ENCODE measurements at regions not wholly inside any gene's neighbourhood (a gene's known extent, or its start where the extent isn't known, plus 50 kb on each side); places are given as distances from the start of the nearest gene placed in this dataset.
"Not testable (repeated sequence)": the region's sequence is repeated elsewhere in the genome, so short reads cannot be mapped to it uniquely, and the experiment has no call there.

DNA sequence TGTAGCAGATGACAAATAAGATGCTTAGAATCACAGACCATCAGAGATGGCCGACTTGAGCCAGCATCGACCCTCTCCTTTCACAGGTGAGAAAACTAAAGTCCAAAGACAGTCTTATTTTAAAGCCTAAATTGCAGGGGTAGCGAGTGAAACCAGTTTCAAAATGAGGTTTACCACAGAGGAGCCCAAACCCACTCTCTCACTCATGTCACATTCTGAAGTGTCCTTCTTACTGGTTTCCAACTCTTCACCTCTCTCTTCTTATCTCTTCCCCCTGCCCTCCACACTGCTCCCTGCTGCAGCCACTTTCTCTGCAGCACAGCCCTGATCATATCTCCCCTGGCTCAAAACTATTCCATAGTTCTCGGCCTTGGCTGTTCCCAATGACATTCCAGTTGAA lies 57.0 kb upstream of the NID2 start:
- DNase-seq (ENCODE audit: low spot score) = no peak
- in situ Hi-C loops (cut with HindIII; ENCODE audit: low sequenced_read_pairs) = no loop called here

- in situ Hi-C loops (cut with HindIII; ENCODE audit: low sequenced_read_pairs) = no loop called here
- DNase-seq (ENCODE audit: low spot score) = no peak
Observed at GRCh38 chr14:52124791-52125684, 56.2 kb upstream of the NID2 start.

DNA sequence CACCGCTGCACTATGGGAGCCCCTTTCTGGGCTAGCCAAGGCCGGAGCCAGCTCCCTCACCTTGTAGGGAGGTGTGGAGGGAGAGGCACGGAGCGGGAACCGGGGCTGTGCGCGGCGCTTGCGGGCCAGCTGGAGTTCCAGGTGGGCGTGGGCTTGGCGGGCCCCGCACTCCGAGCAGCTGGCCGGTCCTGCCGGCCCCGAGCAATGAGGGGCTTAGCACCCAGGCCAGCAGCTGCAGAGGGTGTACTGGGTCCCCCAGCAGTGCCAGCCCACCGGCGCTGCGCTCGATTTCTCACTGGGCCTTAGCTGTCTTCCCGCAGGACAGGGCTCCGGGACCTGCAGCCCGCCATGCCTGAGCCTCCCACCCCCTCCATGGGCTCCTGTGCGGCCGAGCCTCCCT lies 53.3 kb upstream of the NID2 start:
- DNase-seq (ENCODE audit: low spot score); in situ Hi-C loops (cut with HindIII; ENCODE audit: low sequenced_read_pairs): not testable (repeated sequence)

GRCh38 chr14:52121441-52121840 lies 52.6 kb upstream of the NID2 start:
- in situ Hi-C loops (cut with HindIII; ENCODE audit: low sequenced_read_pairs) = no loop called here
- DNase-seq (ENCODE audit: low spot score) = no peak

GRCh38 chr14:52119030-52119429 lies 50.2 kb upstream of the NID2 start:
- in situ Hi-C loops (cut with HindIII; ENCODE audit: low sequenced_read_pairs) = no loop called here
- no peak for DNase-seq (ENCODE audit: low spot score)

Measured in G401 (cell line).